Erythroblast (primary cell): ENCODE measurements at regions not wholly inside any gene's neighbourhood (a gene's known extent, or its start where the extent isn't known, plus 50 kb on each side); places are given as distances from the start of the nearest gene placed in this dataset.

Experiments used
- GATA1 ChIP-seq: IDR thresholded peaks from 2 replicates; pipeline ENCODE4 v1.6.1; 2011; ENCODE audit warnings: low read depth, mild to moderate bottlenecking, control low read depth, low read length, moderate library complexity
- POLR2A ChIP-seq: IDR thresholded peaks from 2 replicates; pipeline ENCODE4 v1.6.1; 2011; ENCODE audit warnings: mild to moderate bottlenecking, low read length

DNA sequence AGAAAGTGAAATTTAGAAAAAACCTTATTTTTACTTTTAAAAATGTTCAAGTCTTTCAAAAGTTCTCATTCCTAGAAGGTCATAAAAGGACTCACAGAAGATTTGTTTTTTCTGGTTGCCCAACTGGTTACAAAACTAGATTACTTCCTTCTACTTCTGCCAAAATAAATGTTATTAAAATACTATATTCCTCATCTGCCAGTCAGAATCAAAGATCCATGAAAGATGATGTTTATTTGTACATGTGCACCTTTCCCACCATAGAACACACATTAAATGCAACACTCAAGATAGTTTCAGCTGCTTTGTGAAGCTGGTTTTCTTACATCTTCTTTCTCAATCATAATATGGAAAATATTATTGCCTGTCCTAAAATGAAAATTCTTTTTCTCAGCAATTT, 465.4 kb downstream of the ETV1 start:
- no peak for TF ChIP-seq POLR2A
- no peak for TF ChIP-seq GATA1
